K562 (cell line): ENCODE measurements at regions not wholly inside any gene's neighbourhood (a gene's known extent, or its start where the extent isn't known, plus 50 kb on each side); places are given as distances from the start of the nearest gene placed in this dataset.

Experiments used
- CHD4 ChIP-seq: fragments of 200-600 bp; sonication (generic); IDR thresholded peaks from 3 replicates; pipeline ENCODE4 v1.6.1; 2012; ENCODE audit warnings: low read depth, mild to moderate bottlenecking, mixed read lengths, low read length, inconsistent platforms; ENCODE audit not compliant: insufficient read depth, insufficient replicate concordance, poor library complexity, severe bottlenecking
- TCF7L2 ChIP-seq: fragments of 150-350 bp; IDR thresholded peaks from 2 replicates; pipeline ENCODE4 v1.6.1; 2016; ENCODE audit warnings: low read depth, mild to moderate bottlenecking, low read length, moderate library complexity

- no peak for TF ChIP-seq CHD4
- no peak for TF ChIP-seq TCF7L2
Observed at GRCh38 chr2:4404363-4404762, 701.0 kb downstream of the DCDC2C start.
